ENCODE measurements at regions not wholly inside any gene's neighbourhood (a gene's known extent, or its start where the extent isn't known, plus 50 kb on each side); places are given as distances from the start of the nearest gene placed in this dataset.

DNA sequence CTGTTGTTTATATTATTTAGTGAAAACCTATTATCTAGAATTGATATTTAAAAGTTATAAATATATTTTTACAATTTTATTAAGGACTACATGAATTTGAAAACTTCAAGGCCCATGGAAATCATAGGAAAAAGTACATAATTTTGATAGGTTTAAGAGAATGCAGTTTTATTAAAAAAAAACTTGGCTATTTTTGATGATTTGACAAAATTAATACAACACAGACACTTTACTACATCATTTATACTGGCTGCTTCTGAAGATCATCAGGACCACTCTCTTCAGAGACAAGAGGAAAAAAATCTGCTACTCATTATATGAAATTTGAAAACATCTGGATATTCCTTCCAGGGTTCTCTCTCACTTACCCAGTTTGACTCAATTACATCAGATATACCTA, 637.7 kb downstream of the BCKDHB start:
- Histone ChIP-seq H3K4me3 (no peak overlapping the region), H3K36me3 (no peaks in the 10 kb centered on the region), H3K4me1 (replicated peaks) (no peaks in the 10 kb centered on the region), H3K27me3 (replicated peaks; ENCODE audit: insufficient read depth) (no peaks in the 10 kb centered on the region), H3K27ac (no peak overlapping the region), H3K9me3 (no peaks in the 10 kb centered on the region)
- no peak for DNase-seq (ENCODE audit: low spot score)
- no peak for TF ChIP-seq POLR2A (IDR thresholded peaks at IDR 0.05)
- TF ChIP-seq, protein P1, sequence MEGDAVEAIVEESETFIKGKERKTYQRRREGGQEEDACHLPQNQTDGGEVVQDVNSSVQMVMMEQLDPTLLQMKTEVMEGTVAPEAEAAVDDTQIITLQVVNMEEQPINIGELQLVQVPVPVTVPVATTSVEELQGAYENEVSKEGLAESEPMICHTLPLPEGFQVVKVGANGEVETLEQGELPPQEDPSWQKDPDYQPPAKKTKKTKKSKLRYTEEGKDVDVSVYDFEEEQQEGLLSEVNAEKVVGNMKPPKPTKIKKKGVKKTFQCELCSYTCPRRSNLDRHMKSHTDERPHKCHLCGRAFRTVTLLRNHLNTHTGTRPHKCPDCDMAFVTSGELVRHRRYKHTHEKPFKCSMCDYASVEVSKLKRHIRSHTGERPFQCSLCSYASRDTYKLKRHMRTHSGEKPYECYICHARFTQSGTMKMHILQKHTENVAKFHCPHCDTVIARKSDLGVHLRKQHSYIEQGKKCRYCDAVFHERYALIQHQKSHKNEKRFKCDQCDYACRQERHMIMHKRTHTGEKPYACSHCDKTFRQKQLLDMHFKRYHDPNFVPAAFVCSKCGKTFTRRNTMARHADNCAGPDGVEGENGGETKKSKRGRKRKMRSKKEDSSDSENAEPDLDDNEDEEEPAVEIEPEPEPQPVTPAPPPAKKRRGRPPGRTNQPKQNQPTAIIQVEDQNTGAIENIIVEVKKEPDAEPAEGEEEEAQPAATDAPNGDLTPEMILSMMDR (IDR thresholded peaks at IDR 0.05), result no peak
- TF ChIP-seq POLR2AphosphoS5 (IDR thresholded peaks at IDR 0.05), result no peak
- intact Hi-C loops (cut with DNase I), result no loop called here

DNA sequence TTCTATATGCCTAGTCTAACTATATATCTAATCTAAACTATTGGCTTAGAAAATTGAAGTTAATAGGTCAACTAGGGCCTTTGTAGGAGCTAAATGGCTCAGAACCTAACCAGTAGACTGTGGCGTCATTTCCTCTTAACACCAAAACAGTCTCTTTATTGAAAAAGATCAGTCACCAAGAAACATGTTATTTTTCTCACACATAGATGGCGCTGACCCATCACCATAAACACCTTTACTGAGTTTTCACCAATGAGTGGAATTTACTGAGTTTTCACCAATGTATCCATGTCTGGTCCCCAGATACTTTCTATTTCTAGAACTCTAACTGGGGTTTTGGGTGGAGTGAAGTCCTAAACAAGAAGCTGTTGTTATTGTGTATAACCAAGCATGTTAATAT, 636.0 kb downstream of the BCKDHB start:
- H3K9me3 ChIP-seq, result no peaks in the 10 kb centered on the region
- intact Hi-C loops (cut with DNase I), result no loop called here
- H3K36me3 ChIP-seq, result no peaks in the 10 kb centered on the region
- no peaks in the 10 kb centered on the region for H3K27me3 ChIP-seq (replicated peaks; ENCODE audit: insufficient read depth)
- no peak overlapping the region for H3K4me3 ChIP-seq
- WGBS, result 25% methylated on average over 2 of the region's 2 CpGs
- TF ChIP-seq POLR2AphosphoS5 (IDR thresholded peaks at IDR 0.05) (no peak), POLR2A (IDR thresholded peaks at IDR 0.05) (no peak)
- TF ChIP-seq, protein P1 (IDR thresholded peaks at IDR 0.05), result no peak
- no peak overlapping the region for H3K27ac ChIP-seq
- no peak for DNase-seq (ENCODE audit: low spot score)
- H3K4me1 ChIP-seq (replicated peaks), result no peaks in the 10 kb centered on the region

DNA sequence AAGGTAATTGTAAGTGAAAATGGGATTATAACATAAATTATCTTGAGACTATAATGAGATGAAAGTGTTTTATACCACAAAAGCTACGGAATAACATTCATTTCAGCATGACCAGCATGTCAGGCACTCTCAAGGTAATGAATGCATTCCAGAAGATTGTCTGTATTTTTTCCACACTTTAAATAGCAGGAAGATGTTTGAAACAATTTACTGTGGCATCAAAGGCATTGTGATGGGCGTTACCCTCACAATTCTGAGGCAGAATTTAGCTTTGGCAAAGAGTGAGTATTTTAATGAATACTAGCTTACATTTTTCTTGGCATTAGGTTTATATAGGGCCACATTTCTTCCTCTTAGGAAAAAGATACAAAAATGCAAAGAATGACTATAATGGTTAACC, 627.2 kb downstream of the BCKDHB start:
- WGBS, result 43% methylated on average over 2 of the region's 2 CpGs
- intact Hi-C loops (cut with DNase I), result no loop called here
- Histone ChIP-seq H3K4me1 (replicated peaks) (no peaks in the 10 kb centered on the region), H3K36me3 (no peaks in the 10 kb centered on the region), H3K9me3 (no peaks in the 10 kb centered on the region), H3K27ac (no peak overlapping the region), H3K4me3 (no peak overlapping the region), H3K27me3 (replicated peaks; ENCODE audit: insufficient read depth) (no peaks in the 10 kb centered on the region)
- no peak for DNase-seq (ENCODE audit: low spot score)
- TF ChIP-seq, protein P1 (IDR thresholded peaks at IDR 0.05), result no peak
- TF ChIP-seq POLR2A (IDR thresholded peaks at IDR 0.05), result no peak
- no peak for TF ChIP-seq POLR2AphosphoS5 (IDR thresholded peaks at IDR 0.05)

DNA sequence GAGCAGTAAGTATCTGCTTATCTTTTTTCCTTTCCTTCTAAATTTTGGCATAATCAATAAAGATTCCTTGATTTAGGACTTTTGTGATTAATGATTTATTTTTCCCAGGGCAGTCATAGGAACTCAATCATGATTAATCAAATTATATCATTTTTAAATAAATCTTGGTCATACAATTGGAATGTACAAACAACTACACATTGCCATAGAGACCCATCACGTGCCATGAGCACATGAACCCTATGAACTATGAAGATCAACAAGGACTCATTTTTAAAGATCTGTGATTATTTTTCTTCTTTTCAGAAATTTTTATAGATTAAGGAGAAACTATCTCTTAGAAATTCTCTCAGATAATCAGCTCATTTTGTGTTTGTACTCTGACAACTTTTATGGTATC, 622.4 kb downstream of the BCKDHB start:
- Histone ChIP-seq H3K36me3 (no peaks in the 10 kb centered on the region), H3K27ac (no peak overlapping the region), H3K4me3 (no peak overlapping the region), H3K9me3 (no peaks in the 10 kb centered on the region), H3K27me3 (replicated peaks; ENCODE audit: insufficient read depth) (no peaks in the 10 kb centered on the region), H3K4me1 (replicated peaks) (no peaks in the 10 kb centered on the region)
- no peak for DNase-seq (ENCODE audit: low spot score)
- 88% methylated on average over 1 of the region's 1 CpG for WGBS
- TF ChIP-seq, protein P1 (IDR thresholded peaks at IDR 0.05), result no peak
- TF ChIP-seq POLR2A (IDR thresholded peaks at IDR 0.05), result no peak
- no peak for TF ChIP-seq POLR2AphosphoS5 (IDR thresholded peaks at IDR 0.05)
- intact Hi-C loops (cut with DNase I), result no loop called here

DNA sequence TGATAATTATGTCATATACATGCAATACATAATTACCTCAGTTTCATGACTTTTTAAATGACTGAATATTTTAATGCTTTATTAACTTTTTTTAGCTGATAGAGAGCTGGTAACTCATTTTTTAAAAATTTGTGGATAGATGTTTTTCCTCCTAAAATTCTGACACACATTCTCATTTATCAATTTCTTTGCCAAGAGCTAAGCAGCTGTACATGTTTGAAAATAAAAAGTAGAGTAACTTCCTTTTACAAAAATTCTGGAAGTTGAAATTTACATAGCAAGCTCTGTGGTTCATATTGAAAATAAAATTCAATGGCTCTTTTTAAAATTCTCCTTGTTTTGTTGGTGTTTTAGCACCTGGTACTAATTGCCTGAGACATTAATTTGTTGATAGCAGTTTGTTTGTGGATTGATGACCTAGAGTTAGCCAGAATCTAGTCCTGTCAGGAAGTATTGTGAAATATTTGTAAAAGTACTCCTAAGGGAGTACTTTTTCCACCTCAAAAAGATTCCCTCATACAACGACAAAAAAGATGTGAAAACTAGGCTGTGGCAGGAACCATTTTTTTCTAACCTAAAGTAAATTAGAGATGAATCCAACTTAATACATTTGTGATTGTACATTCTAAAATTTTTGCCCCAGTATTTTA, 621.8 kb downstream of the BCKDHB start:
- intact Hi-C loops (cut with DNase I), result no loop called here
- WGBS, result 70% methylated on average over 1 of the region's 1 CpG
- TF ChIP-seq, protein P1 (IDR thresholded peaks at IDR 0.05), result no peak
- TF ChIP-seq POLR2AphosphoS5 (IDR thresholded peaks at IDR 0.05) (no peak), POLR2A (IDR thresholded peaks at IDR 0.05) (no peak)
- Histone ChIP-seq H3K27ac (no peak overlapping the region), H3K27me3 (replicated peaks; ENCODE audit: insufficient read depth) (no peaks in the 10 kb centered on the region), H3K36me3 (no peaks in the 10 kb centered on the region), H3K4me3 (no peak overlapping the region), H3K4me1 (replicated peaks) (no peaks in the 10 kb centered on the region), H3K9me3 (no peaks in the 10 kb centered on the region)
- no peak for DNase-seq (ENCODE audit: low spot score)

All from prostate gland (tissue), 2 donors.